ENCODE measurements at regions not wholly inside any gene's neighbourhood (a gene's known extent, or its start where the extent isn't known, plus 50 kb on each side); places are given as distances from the start of the nearest gene placed in this dataset.

- no peak for DNase-seq
Measured at GRCh38 chr9:12461763-12462460, 231.3 kb upstream of the TYRP1 start.

- DNase-seq: no peak
Measured at GRCh38 chr9:12462861-12463260, 230.3 kb upstream of the TYRP1 start.

- no peak for DNase-seq
Measured at GRCh38 chr9:12463641-12464040, 229.5 kb upstream of the TYRP1 start.

GRCh38 chr9:12464400-12464799 is 228.8 kb upstream of the TYRP1 start:
- DNase-seq: no peak

- no peak for DNase-seq
Measured at GRCh38 chr9:12464910-12465512, 228.2 kb upstream of the TYRP1 start.

GRCh38 chr9:12469084-12469483 is 224.1 kb upstream of the TYRP1 start:
- DNase-seq: no peak

- DNase-seq: no peak
Measured at GRCh38 chr9:12494411-12494810, 198.8 kb upstream of the TYRP1 start.

GRCh38 chr9:12497790-12498189 is 195.4 kb upstream of the TYRP1 start:
- no peak for DNase-seq

- no peak for DNase-seq
Measured at GRCh38 chr9:12502520-12502919, 190.7 kb upstream of the TYRP1 start.

GRCh38 chr9:12503606-12504122 is 189.5 kb upstream of the TYRP1 start:
- DNase-seq: no peak

GRCh38 chr9:12510551-12510950 is 182.6 kb upstream of the TYRP1 start:
- DNase-seq: no peak

GRCh38 chr9:12511726-12512125 is 181.5 kb upstream of the TYRP1 start:
- no peak for DNase-seq

GRCh38 chr9:12516031-12516430 is 177.2 kb upstream of the TYRP1 start:
- no peak for DNase-seq

- DNase-seq: no peak
Measured at GRCh38 chr9:12516573-12516972, 176.6 kb upstream of the TYRP1 start.

GRCh38 chr9:12538842-12539579 is 154.2 kb upstream of the TYRP1 start:
- DNase-seq: no peak

GRCh38 chr9:12539580-12539975 is 153.6 kb upstream of the TYRP1 start:
- DNase-seq: no peak

GRCh38 chr9:12544700-12545099 is 148.5 kb upstream of the TYRP1 start:
- DNase-seq: no peak

GRCh38 chr9:12554636-12555035 is 138.5 kb upstream of the TYRP1 start:
- no peak for DNase-seq

GRCh38 chr9:12566404-12567090 is 126.6 kb upstream of the TYRP1 start:
- DNase-seq: no peak

GRCh38 chr9:12584656-12585522 is 108.3 kb upstream of the TYRP1 start:
- no peak for DNase-seq

- no peak for DNase-seq
Measured at GRCh38 chr9:12595400-12595799, 97.8 kb upstream of the TYRP1 start.

- DNase-seq: no peak
Measured at GRCh38 chr9:12604164-12604821, 88.9 kb upstream of the TYRP1 start.
